ENCODE measurements at regions not wholly inside any gene's neighbourhood (a gene's known extent, or its start where the extent isn't known, plus 50 kb on each side); places are given as distances from the start of the nearest gene placed in this dataset.

GRCh38 chr12:38543151-38543550, 226.6 kb downstream of the ALG10B start:
- TF ChIP-seq CTCF (IDR thresholded peaks at IDR 0.05): no peak
- no peak for TF ChIP-seq EP300 (IDR thresholded peaks at IDR 0.05)

Data from esophagus muscularis mucosa (tissue), 3 donors.